OCI-LY3 (cell line): ENCODE measurements at regions not wholly inside any gene's neighbourhood (a gene's known extent, or its start where the extent isn't known, plus 50 kb on each side); places are given as distances from the start of the nearest gene placed in this dataset.

Experiments used
- EZH2phosphoT487 ChIP-seq: fragments of 200-600 bp; shearing (Covaris generic); IDR thresholded peaks from 2 replicates; pipeline ENCODE4 v1.6.1; 2018; ENCODE audit warnings: antibody characterized with exemption, mixed run types, low read depth
- TF ChIP-seq, protein P1 (sequence below): fragments of 200-600, 300-600 bp; sonication (generic); IDR thresholded peaks from 2 replicates; pipeline ENCODE4 v1.5.1; 2014; ENCODE audit warnings: antibody characterized with exemption, low read length, low read depth

DNA sequence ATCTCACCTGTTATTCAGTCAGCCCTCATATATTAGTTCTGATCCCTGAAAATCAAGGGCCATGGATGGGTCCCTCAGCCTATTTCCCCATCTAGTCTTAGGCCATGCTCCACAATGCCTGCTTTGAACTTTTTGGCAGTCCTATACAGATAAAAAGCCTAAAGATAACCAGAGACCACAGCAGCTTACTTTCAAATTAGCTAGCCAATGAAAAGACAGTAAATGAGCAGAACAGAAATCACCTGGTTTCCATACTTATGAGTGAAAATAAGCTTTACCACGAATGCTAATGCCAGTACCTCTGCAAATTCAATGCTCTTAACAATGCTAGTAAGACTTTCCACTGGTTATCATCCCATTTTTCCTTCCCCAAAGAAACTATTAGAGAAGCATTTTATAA is 141.6 kb upstream of the SPRED1 start:
- TF ChIP-seq, protein P1, sequence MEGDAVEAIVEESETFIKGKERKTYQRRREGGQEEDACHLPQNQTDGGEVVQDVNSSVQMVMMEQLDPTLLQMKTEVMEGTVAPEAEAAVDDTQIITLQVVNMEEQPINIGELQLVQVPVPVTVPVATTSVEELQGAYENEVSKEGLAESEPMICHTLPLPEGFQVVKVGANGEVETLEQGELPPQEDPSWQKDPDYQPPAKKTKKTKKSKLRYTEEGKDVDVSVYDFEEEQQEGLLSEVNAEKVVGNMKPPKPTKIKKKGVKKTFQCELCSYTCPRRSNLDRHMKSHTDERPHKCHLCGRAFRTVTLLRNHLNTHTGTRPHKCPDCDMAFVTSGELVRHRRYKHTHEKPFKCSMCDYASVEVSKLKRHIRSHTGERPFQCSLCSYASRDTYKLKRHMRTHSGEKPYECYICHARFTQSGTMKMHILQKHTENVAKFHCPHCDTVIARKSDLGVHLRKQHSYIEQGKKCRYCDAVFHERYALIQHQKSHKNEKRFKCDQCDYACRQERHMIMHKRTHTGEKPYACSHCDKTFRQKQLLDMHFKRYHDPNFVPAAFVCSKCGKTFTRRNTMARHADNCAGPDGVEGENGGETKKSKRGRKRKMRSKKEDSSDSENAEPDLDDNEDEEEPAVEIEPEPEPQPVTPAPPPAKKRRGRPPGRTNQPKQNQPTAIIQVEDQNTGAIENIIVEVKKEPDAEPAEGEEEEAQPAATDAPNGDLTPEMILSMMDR: no peak
- no peak for TF ChIP-seq EZH2phosphoT487
